Karpas-422 (cell line): ENCODE measurements at regions not wholly inside any gene's neighbourhood (a gene's known extent, or its start where the extent isn't known, plus 50 kb on each side); places are given as distances from the start of the nearest gene placed in this dataset.

Experiments used
- DNase-seq: peaks from one replicate; pipeline ENCODE4 v3.0.0-alpha.2; 2015
- H2AFZ ChIP-seq: fragments of 200-600 bp; sonication (generic); 2 replicates; pipeline ENCODE4 v1.6.1; 2014; ENCODE audit warnings: antibody characterized with exemption, low read length, mixed read lengths
- H3K27ac ChIP-seq: fragments of 200-600 bp; sonication (generic); 2 replicates; pipeline ENCODE4 v1.5.1; 2014; ENCODE audit warnings: mild to moderate bottlenecking, low read length, moderate library complexity
- H3K27me3 ChIP-seq: fragments of 200-600 bp; sonication (generic); 2 replicates; pipeline ENCODE4 v1.6.1; 2014; ENCODE audit warnings: low read length, mixed read lengths
- H3K36me3 ChIP-seq: fragments of 200-600 bp; sonication (generic); 2 replicates; pipeline ENCODE4 v1.6.1; 2014; ENCODE audit warnings: low read length, mixed read lengths; ENCODE audit not compliant: insufficient read depth
- H3K4me1 ChIP-seq: fragments of 200-600 bp; sonication (generic); 2 replicates; pipeline ENCODE4 v1.6.1; 2014; ENCODE audit warnings: mild to moderate bottlenecking, low read length, mixed read lengths
- H3K4me2 ChIP-seq: fragments of 200-600 bp; sonication (generic); 2 replicates; pipeline ENCODE4 v1.6.1; 2014; ENCODE audit warnings: low read length, low read depth, mild to moderate bottlenecking; ENCODE audit not compliant: poor library complexity, severe bottlenecking
- H3K4me3 ChIP-seq: fragments of 200-600 bp; sonication (generic); 2 replicates; pipeline ENCODE4 v1.5.1; 2014; ENCODE audit warnings: mild to moderate bottlenecking, antibody characterized with exemption, low read length, mixed read lengths
- H3K79me2 ChIP-seq: fragments of 200-600 bp; sonication (generic); 2 replicates; pipeline ENCODE4 v1.6.1; 2014; ENCODE audit warnings: mild to moderate bottlenecking, low read length, mixed read lengths
- H3K9ac ChIP-seq: fragments of 200-600 bp; sonication (generic); 2 replicates; pipeline ENCODE4 v1.6.0; 2014; ENCODE audit warnings: low read length
- H3K9me2 ChIP-seq: fragments of 200-600 bp; sonication (generic), shearing (Covaris generic); replicated peaks from 2 replicates; pipeline ENCODE4 v1.6.0; 2014; ENCODE audit warnings: mild to moderate bottlenecking, low read length, moderate library complexity; ENCODE audit not compliant: insufficient read depth
- H3K9me3 ChIP-seq: fragments of 300-700, 200-600 bp; sonication (generic); 2 replicates; pipeline ENCODE4 v1.6.1; 2014; ENCODE audit warnings: low read length, mixed read lengths
- H4K20me1 ChIP-seq: fragments of 200-600 bp; sonication (generic); 2 replicates; pipeline ENCODE4 v1.6.1; 2014; ENCODE audit warnings: mild to moderate bottlenecking, antibody characterized with exemption, low read length, low read depth; ENCODE audit not compliant: insufficient read depth

DNA sequence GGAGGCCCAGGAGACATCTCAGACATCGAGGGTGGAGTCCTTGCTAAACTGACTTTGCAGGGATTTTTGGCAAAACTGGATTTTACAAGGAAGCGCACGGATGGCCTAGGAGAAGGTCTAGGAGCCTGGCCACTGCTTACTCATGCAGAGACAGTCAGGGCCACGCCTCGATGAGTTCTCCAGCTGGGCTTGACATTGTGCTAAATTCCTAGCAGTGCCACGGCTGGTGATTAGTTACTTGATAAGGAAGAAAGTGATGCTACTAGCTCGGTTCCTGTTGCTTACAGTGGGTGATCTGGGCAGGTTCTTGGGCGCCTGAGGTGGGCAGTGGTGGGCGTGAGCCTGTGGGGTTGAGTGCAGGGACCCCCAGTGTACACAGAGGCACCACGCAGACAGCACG, 143.4 kb downstream of the SOX1 start:
- H3K9me3 ChIP-seq = no peaks in the 10 kb centered on the region
- DNase-seq = no peak
- H3K9me2 ChIP-seq = no peaks in the 10 kb centered on the region

DNA sequence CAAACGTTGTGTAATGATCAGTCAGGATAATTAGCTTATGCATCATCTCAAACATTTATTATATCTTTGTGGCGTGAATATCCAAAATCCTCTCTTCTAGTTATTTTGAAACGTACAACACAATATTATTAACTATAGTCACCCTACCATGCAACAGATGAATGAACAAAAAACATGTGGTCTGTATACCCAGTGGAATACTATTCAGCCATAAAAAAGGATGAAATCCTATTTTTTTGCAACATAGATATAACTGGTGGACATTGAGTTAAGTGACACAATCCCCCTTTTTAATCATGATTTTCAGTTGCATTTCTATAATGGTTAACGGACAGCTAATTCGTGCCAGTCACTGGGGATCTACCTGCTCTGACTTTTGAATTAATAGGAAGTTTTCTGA, 145.6 kb downstream of the SOX1 start:
- Histone ChIP-seq H2AFZ (no peak overlapping the region), H3K4me2 (no peak overlapping the region), H3K79me2 (no peaks in the 10 kb centered on the region), H3K27me3 (no peaks in the 10 kb centered on the region), H3K9me2 (no peaks in the 10 kb centered on the region), H3K9ac (no peak overlapping the region), H3K36me3 (no peaks in the 10 kb centered on the region), H3K4me3 (no peak overlapping the region), H3K27ac (no peak overlapping the region), H3K9me3 (no peaks in the 10 kb centered on the region), H3K4me1 (no peaks in the 10 kb centered on the region), H4K20me1 (no peaks in the 10 kb centered on the region)
- no peak for DNase-seq

More for the DNA sequence above, 143.4 kb downstream of the SOX1 start:
- Histone ChIP-seq H3K4me2 (no peak overlapping the region), H3K36me3 (no peaks in the 10 kb centered on the region), H3K9ac (no peak overlapping the region), H3K4me3 (no peak overlapping the region), H2AFZ (no peak overlapping the region), H3K79me2 (no peaks in the 10 kb centered on the region), H3K4me1 (no peaks in the 10 kb centered on the region), H3K27ac (no peak overlapping the region), H4K20me1 (no peaks in the 10 kb centered on the region), H3K27me3 (no peaks in the 10 kb centered on the region)

DNA sequence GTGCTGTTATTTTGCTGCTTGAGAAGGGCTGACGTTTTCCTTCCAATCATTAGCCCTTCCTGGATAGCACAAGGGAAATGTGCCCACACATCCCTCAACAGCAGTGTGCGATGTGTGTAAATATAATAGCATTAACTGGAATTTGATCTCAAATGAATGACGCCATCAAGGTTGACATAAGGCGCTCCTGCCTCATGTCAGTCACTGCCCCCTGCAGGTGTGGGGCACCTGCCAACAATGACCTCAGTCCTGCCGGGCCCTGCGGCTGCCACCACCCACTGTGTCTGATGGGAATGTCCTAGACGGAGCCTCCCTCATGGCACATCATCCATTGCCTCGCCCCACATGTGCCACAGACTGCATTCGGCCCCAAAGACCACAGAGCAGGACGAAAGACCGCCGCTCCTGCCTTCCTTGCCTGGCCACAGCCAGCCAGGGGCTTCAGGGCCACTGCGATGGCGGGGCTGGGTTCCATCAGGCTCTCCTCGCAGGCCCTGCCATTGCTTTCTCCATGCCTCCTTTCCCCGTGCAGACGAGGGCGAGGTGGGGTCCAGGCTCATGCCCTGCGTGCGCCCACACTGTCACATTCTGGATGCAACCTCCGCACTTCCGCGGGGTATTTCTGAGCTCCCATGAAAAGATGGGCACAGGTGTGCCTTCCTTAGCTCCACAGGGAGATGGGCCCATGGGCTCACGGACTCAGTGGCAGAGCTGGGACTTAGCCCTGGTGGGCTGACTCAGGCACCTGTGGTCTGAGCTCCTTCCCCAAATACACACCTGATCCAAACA, 146.7 kb downstream of the SOX1 start:
- Histone ChIP-seq H3K4me1 (no peaks in the 10 kb centered on the region), H3K27me3 (no peaks in the 10 kb centered on the region), H3K4me2 (no peak overlapping the region), H3K9me3 (no peaks in the 10 kb centered on the region), H2AFZ (no peak overlapping the region), H4K20me1 (no peaks in the 10 kb centered on the region), H3K36me3 (no peaks in the 10 kb centered on the region), H3K9ac (no peak overlapping the region), H3K4me3 (no peak overlapping the region), H3K27ac (no peak overlapping the region), H3K9me2 (no peaks in the 10 kb centered on the region), H3K79me2 (no peaks in the 10 kb centered on the region)
- DNase-seq = no peak

DNA sequence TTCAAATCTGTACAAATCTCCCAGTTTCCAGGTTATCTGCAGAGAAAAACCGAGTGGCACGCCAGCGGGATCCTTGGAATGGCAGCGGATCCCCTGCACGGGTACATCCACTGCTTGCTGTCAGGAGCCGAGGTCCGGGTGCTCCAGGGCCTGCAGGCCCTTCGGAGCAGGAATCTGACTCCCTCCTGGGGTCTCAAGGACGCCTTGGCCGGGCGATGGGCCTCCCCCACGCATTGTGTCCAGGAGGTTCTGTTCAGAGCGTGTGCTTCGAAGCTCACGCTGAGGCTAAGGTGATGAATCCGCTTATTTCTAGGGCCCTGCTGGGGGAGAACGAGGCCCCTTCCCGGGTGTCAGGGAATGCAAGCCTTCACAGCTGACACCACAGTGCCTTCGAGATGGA, 148.9 kb downstream of the SOX1 start:
- Histone ChIP-seq H3K9me2 (no peaks in the 10 kb centered on the region), H3K79me2 (no peaks in the 10 kb centered on the region), H3K36me3 (no peaks in the 10 kb centered on the region)

DNA sequence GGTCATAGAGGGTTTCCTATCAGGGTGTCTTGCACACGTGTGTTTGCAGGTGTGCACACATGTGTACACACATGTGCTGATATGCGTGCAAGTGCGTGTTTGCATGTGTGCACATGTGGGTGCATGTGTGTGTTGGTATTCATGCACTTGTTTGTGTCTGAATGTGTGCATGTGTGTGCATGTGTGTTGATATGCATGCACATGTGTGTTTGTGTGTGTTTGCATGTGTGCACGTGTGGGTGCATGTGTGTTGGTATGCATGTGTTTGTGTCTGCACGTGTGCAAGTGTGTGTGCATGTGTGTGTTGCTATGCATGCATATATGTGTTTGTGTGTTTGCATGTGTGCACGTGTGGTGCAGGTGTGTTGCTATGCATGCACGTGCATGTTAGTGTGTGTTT, 150.5 kb downstream of the SOX1 start:
- H3K9me3 ChIP-seq = no peaks in the 10 kb centered on the region

More for the DNA sequence above, 148.9 kb downstream of the SOX1 start:
- H3K4me1 ChIP-seq = no peaks in the 10 kb centered on the region
- no peak overlapping the region for H3K27ac ChIP-seq
- H3K9ac ChIP-seq = no peak overlapping the region
- H3K9me3 ChIP-seq = no peaks in the 10 kb centered on the region
- H3K4me3 ChIP-seq = no peak overlapping the region
- H2AFZ ChIP-seq = no peak overlapping the region
- DNase-seq = no peak
- H4K20me1 ChIP-seq = no peaks in the 10 kb centered on the region
- H3K27me3 ChIP-seq = no peaks in the 10 kb centered on the region
- H3K4me2 ChIP-seq = no peak overlapping the region

DNA sequence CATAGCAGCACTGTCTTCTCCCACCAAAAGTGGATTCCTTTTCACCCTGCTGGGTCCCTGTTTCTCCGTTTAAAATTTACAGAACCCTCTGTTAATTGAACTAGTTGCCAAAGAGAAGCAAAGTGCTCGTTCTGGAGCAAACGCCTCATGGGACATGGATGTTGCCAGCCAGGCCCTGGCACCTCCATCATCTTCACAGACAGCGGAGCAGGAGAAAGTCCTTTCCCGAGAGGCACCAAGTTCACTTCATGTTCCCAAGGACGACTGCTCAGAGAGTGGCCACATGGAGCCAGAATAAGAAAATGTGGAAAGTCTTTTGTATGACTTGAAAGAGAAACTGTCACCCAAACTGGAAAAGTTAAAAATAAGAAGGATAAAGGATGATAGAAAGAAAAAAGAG, 151.5 kb downstream of the SOX1 start:
- no peaks in the 10 kb centered on the region for H3K27me3 ChIP-seq
- H3K4me2 ChIP-seq = no peak overlapping the region
- no peak overlapping the region for H3K9ac ChIP-seq
- H2AFZ ChIP-seq = no peak overlapping the region
- no peaks in the 10 kb centered on the region for H4K20me1 ChIP-seq
- H3K4me3 ChIP-seq = no peak overlapping the region
- H3K9me2 ChIP-seq = no peaks in the 10 kb centered on the region
- DNase-seq = no peak
- H3K79me2 ChIP-seq = no peaks in the 10 kb centered on the region
- H3K36me3 ChIP-seq = no peaks in the 10 kb centered on the region
- no peaks in the 10 kb centered on the region for H3K4me1 ChIP-seq
- no peak overlapping the region for H3K27ac ChIP-seq
- H3K9me3 ChIP-seq = no peaks in the 10 kb centered on the region

More for the DNA sequence above, 150.5 kb downstream of the SOX1 start:
- no peak for DNase-seq
- no peaks in the 10 kb centered on the region for H3K9me2 ChIP-seq
- H3K79me2 ChIP-seq = no peaks in the 10 kb centered on the region
- H3K4me2 ChIP-seq = no peak overlapping the region
- no peak overlapping the region for H3K27ac ChIP-seq
- H2AFZ ChIP-seq = no peak overlapping the region
- no peak overlapping the region for H3K4me3 ChIP-seq
- H3K9ac ChIP-seq = no peak overlapping the region
- no peaks in the 10 kb centered on the region for H4K20me1 ChIP-seq
- H3K36me3 ChIP-seq = no peaks in the 10 kb centered on the region
- H3K4me1 ChIP-seq = no peaks in the 10 kb centered on the region
- no peaks in the 10 kb centered on the region for H3K27me3 ChIP-seq

DNA sequence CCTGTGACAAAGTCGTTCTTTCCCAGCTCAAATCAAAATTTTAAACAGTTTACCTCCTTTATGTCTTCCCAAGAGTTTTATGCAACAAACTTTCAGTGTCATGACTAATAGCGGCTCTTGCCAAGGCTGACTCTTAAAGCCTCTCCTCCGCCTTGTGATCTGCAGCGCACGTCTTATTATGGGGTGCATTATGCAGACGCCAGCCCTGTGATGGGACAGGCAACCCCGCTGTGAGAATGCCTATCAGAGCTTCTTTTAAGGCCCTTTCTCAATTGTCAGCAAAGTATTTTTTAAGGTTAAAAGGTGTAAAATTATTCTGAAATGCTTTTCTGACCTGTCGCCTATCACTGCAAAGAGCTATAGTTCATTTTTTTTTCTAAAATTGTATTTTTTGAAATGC, 152.8 kb downstream of the SOX1 start:
- Histone ChIP-seq H3K79me2 (no peaks in the 10 kb centered on the region), H3K9me2 (no peaks in the 10 kb centered on the region), H3K4me2 (no peak overlapping the region), H3K36me3 (no peaks in the 10 kb centered on the region), H2AFZ (no peak overlapping the region), H3K9ac (no peak overlapping the region), H3K9me3 (no peaks in the 10 kb centered on the region), H3K4me1 (no peaks in the 10 kb centered on the region), H3K27ac (no peak overlapping the region), H3K4me3 (no peak overlapping the region), H4K20me1 (no peaks in the 10 kb centered on the region), H3K27me3 (no peaks in the 10 kb centered on the region)
- DNase-seq = no peak

DNA sequence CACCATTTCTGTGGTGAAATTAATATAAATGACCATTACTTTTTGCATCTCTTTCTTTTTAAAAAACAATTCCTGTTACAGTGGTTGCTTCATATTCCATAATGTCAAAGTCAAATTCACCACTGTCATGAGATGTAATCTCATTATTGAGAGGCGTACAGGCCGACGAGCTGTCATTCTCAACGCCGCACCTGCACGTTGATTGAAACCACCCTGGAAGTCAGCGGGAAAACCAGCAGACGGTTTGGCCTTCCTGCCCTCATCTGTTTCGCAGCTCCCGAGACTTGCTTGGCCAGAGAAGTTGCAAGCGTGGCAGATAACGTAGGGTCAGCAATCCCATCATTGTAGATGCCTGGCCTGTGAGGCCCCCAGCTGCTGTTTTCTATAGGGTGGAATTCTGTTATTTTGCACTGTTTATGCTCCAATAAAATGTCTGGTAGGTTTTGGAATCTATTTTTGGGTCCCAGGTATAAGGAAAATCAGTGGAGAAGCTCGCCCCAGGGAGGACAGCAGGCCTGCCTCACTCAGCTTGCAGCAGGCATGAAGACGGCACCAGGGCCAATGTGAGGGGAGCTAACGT, 153.4 kb downstream of the SOX1 start:
- H3K9me2 ChIP-seq = no peaks in the 10 kb centered on the region
- no peak overlapping the region for H3K4me3 ChIP-seq
- H3K4me1 ChIP-seq = no peaks in the 10 kb centered on the region
- H3K36me3 ChIP-seq = no peaks in the 10 kb centered on the region
- no peaks in the 10 kb centered on the region for H3K9me3 ChIP-seq
- no peak overlapping the region for H3K9ac ChIP-seq
- H3K27me3 ChIP-seq = no peaks in the 10 kb centered on the region
- H3K79me2 ChIP-seq = no peaks in the 10 kb centered on the region
- H3K4me2 ChIP-seq = no peak overlapping the region
- no peak overlapping the region for H3K27ac ChIP-seq
- H4K20me1 ChIP-seq = no peaks in the 10 kb centered on the region
- no peak for DNase-seq
- no peak overlapping the region for H2AFZ ChIP-seq
